PC-3 (cell line): ENCODE measurements at regions not wholly inside any gene's neighbourhood (a gene's known extent, or its start where the extent isn't known, plus 50 kb on each side); places are given as distances from the start of the nearest gene placed in this dataset.

ENCODE experiments used
- CTCF ChIP-seq: fragments of 300-600 bp; sonication (generic); conservative IDR thresholded peaks from 2 replicates; pipeline ENCODE4 v1.5.1; 2017; ENCODE audit warnings: antibody characterized with exemption, low read depth, mild to moderate bottlenecking, low read length
- EZH2 ChIP-seq: fragments of 300-600 bp; sonication (generic); IDR thresholded peaks from one replicate; pipeline ENCODE4 v1.6.1; 2017; ENCODE audit warnings: antibody characterized with exemption, mild to moderate bottlenecking, low read length; ENCODE audit not compliant: unreplicated experiment
- EZH2phosphoT487 ChIP-seq: fragments of 300-600 bp; sonication (generic); IDR thresholded peaks from 2 replicates; pipeline ENCODE4 v1.6.1; 2018; ENCODE audit warnings: mild to moderate bottlenecking, antibody characterized with exemption, low read length, borderline replicate concordance

DNA sequence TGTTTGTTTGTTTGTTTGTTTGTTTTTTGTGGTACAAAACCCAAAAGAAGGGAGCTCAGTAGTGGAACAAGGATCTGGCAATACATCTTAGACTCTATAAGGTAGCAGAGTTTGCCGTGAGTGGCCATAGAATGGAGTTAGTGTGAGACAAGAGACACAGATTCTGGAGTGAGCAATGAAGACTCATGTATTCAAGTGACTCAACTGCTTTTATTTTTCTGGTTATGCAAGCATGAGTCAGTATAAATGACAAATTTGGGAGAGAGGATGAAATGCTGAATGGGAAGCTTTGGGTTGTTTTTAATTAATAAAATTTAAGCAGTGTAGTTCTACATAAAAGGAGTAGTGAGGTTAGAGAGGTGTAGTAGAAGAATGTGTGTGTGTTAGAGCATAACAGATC is 143.6 kb upstream of the ANO5 start:
- TF ChIP-seq EZH2phosphoT487 (no peak), CTCF (no peak), EZH2 (no peak)
